Stomach smooth muscle (tissue), 2 donors: ENCODE measurements at regions not wholly inside any gene's neighbourhood (a gene's known extent, or its start where the extent isn't known, plus 50 kb on each side); places are given as distances from the start of the nearest gene placed in this dataset.
A peak's percentile ranks its signal among the peaks of the same experiment; 100 is the strongest.

Source experiments
- H3K27ac ChIP-seq: one replicate; pipeline ENCODE4 v1.7.0; 2013; ENCODE audit warnings: mild to moderate bottlenecking, low read length, inconsistent platforms
- H3K27me3 ChIP-seq, 2 donors: one replicate each; pipeline ENCODE4 v1.7.0; 2013; ENCODE audit warnings: low read length in 2 of 2; ENCODE audit not compliant: insufficient read depth in 2 of 2, control insufficient read depth in 1 of 2
- H3K36me3 ChIP-seq, 2 donors: one replicate each; pipeline ENCODE4 v1.7.0; 2013; ENCODE audit warnings: low read length in 2 of 2; ENCODE audit not compliant: control insufficient read depth in 2 of 2, insufficient read depth in 2 of 2
- H3K4me1 ChIP-seq: one replicate; pipeline ENCODE4 v1.7.0; 2013; ENCODE audit warnings: low read length; ENCODE audit not compliant: control insufficient read depth, insufficient read depth
- H3K4me3 ChIP-seq, 2 donors: one replicate each; pipeline ENCODE4 v1.7.0; 2013; ENCODE audit warnings: low read length in 2 of 2
- H3K9ac ChIP-seq, 2 donors: one replicate each; pipeline ENCODE4 v1.7.0; 2013; ENCODE audit warnings: low read length in 2 of 2, mild to moderate bottlenecking in 1 of 2
- H3K9me3 ChIP-seq, 2 donors: one replicate each; pipeline ENCODE4 v1.7.0; 2013; ENCODE audit warnings: low read length in 2 of 2; ENCODE audit not compliant: control insufficient read depth in 2 of 2
- donor health status: healthy.
- donor health status: Pancreatic carcinoma.

DNA sequence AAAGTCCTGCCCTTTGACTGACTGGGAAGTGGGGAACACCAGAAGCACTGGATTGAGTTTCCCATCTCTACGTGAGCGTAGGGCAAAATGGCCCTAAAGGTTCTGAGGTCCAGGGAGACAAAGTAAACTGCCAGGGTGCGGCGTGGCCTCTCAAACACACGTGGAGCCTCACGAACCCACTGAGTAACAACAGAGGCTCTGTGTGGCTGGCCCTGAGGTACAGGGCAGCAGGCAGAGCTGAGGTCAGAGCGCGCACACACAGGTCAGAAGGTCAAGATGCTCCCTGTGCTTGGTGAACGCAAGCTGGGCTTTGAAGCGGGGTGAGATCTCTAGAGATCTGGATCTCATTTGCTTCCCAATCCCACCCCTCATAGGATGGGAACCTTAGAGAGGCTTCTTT is 99.0 kb upstream of the ZMIZ1 start:
- Histone ChIP-seq H3K9me3 (no peaks in the 10 kb centered on the region), H3K27ac (no peak overlapping the region), H3K9ac (no peak overlapping the region), H3K4me1 (peaks cover 59% of the 10 kb centered on the region), H3K36me3 (no peaks in the 10 kb centered on the region), H3K4me3 (no peak overlapping the region), H3K27me3 (no peaks in the 10 kb centered on the region)

DNA sequence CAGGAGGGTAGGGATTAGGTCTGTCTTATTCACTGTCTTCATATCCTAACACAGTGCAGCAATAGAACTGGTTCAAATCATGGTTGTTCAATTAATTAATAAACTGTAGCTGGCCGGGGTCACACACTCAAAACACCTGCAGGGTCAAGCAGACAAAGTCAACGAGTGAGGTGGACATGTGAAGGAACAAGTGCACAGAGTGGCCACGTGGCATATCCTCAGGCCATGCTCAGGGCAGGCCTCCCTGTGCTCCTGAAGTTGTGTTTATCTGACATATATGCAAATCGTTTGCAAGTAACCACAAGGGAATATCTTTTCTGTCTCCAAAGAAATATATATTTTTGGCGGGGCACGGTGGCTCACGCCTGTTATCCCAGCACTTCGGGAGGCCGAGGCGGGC is 98.5 kb upstream of the ZMIZ1 start:
- Histone ChIP-seq H3K36me3 (no peaks in the 10 kb centered on the region), H3K27ac (no peak overlapping the region), H3K4me1 (peaks cover 57% of the 10 kb centered on the region), H3K27me3 (no peaks in the 10 kb centered on the region), H3K9me3 (no peaks in the 10 kb centered on the region), H3K9ac (no peak overlapping the region), H3K4me3 (no peak overlapping the region)

DNA sequence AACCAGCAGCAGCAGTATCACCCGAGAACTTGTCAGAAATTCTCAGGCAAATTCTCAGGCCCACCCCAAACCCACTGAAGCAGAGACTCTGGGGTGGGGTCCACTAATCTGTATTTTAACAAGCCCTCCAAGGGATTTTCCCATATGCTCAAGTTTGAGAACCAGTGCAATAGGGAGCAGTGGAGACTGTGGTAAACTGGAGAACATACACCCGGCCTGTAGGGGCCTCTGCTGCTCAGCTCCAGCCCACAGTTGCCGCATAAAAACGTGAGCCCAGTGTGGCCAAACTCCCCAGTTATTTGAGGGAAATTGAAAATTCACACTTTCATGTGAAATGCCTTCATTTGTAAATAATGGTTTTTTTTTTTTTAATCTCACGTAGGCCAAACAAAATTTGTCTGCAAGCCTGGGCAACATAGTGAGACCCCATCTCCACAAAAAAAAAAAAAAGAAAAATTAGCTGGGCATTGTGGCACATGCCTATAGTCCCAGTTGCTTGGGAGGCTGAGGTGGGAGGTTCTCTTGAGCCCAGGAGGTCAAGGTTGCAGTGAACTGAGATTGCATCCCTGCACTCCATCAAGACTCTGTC is 97.6 kb upstream of the ZMIZ1 start:
- H3K27me3 ChIP-seq: no peaks in the 10 kb centered on the region
- no peak overlapping the region for H3K27ac ChIP-seq
- H3K9ac ChIP-seq: no peak overlapping the region
- H3K4me1 ChIP-seq: peaks cover 50% of the 10 kb centered on the region
- no peaks in the 10 kb centered on the region for H3K9me3 ChIP-seq
- no peaks in the 10 kb centered on the region for H3K36me3 ChIP-seq
- H3K4me3 ChIP-seq: no peak overlapping the region

DNA sequence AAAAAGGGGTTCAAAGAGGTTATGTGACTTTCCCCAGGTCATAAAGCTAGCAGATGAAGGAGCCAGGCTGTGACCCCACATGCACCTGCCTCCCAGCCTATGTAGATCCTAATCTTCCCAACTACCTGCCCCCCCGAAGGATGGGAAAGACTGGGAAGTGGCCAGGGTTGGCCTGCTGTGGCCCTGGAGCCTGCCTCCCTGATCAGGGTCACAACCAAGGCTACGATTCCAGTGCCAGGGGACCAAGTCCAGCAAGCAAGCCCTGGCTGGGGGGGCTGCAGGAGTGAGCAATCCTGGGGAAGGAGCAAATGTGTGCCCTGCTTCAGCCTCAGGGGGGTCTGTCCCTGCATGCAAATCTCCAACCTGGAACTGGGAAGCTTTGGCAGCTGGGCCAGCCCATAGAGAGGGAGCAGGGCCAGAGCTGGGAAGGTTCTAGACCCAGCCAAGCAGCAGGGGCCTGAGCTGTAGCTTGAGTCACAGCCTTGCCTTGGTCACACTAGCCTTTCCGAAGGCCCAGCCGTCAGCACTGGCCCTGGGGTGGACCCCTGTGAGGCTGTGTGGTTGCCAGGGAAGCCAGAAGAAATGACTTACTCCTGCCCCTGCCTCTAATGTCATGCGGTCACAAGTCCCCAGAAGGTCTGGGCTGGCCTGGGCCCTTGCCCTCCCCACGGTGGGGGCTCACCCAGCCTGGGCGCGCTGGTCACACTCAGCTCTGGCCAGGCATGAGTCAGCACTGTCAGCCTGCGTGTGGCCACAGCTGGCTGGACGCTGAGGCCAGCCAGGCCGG is 96.4 kb upstream of the ZMIZ1 start:
- H3K36me3 ChIP-seq: no peaks in the 10 kb centered on the region
- H3K27me3 ChIP-seq: no peaks in the 10 kb centered on the region
- H3K4me3 ChIP-seq: peak overlapping the region in 1 of 2 donors; percentile 74
- no peaks in the 10 kb centered on the region for H3K9me3 ChIP-seq
- peak overlapping the region; percentile 66 to 77 for H3K9ac ChIP-seq
- H3K27ac ChIP-seq: peak overlapping the region; percentile 95
- peaks cover 49% of the 10 kb centered on the region for H3K4me1 ChIP-seq

DNA sequence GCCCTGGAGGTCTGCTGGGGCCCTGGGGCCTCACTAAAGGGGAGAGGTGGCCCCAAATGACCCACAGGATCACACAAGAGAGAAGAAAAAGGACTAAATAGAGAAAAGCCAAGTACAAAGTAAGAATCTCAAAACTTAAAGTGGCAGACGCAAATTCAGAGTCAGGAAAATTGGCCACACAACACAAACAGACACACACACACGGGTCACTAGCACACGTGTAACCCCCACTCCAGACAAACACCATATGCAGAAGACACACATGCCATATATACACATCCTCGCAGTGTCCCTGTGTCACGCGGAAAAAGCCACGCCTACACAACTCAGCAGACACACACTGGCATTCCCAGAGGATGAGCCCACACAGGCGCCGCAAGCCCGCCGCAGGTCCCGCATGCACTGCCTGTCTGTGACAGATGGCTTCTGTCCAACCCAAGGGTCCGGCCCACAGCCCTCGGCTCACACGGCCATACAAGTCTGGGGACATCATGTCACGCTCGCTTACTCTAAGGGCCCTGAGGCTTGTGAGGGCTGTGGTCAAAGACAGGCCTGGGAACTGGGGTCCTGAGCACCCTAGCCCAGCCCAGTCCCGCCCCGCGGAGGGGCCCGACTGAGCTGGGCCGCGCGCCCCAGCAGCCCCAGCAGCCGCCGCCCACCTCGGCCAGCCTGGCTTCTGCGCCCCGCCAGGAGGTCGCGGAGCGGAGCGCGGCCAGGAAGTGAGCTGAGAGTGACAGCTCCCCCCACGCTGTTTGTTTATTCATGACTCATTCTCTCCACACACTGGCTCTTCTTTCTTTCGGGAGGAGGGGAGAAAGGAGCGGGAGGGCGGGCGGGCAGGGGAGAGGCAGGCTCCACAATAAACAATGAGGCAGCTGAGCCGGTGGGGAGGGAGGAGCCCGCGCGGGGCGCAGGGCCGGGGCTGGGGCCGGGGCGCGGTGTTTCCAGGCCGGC is 95.5 kb upstream of the ZMIZ1 start:
- Histone ChIP-seq H3K36me3 (no peaks in the 10 kb centered on the region), H3K9me3 (no peaks in the 10 kb centered on the region), H3K27me3 (no peaks in the 10 kb centered on the region), H3K9ac (peak overlapping the region; percentile 77 to 80), H3K4me1 (peaks cover 54% of the 10 kb centered on the region), H3K4me3 (peak overlapping the region; percentile 58 to 74), H3K27ac (peak overlapping the region; percentile 95)

DNA sequence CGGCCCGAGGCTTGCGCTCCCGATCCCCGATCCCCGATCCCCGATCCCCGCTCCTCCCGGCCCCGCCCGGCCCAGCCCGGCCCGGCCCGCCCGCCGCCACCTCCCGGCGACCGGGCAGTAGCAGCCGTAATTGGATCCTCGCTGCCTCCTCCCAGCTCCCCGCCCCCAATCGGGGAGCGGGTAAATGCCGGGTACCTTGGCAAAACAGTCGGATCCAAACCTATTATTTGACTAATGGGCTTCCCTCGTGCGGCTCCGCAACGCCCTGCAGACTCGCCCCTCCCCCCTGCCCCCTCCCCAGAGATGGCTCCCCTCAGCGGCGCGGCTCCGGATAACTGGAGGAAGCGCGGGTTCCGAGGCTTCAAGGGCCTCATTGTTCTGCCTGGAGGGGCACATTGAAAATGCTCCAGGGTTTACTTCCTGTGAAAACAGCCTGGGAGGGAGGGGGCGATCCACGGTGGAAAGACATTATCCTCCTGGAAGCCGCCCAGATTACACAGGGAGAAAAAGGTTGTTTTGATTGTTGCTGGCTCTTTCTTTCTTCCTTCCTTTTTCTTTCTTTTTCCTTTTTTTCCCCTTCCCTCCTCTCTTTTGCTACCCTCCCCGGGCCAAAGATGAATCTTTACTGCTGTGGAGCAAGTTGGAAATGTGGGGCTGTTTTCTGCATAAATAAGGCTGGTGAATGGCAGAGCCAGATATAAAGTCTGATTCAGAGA is 94.7 kb upstream of the ZMIZ1 start:
- peak overlapping the region; percentile 42 to 65 for H3K9ac ChIP-seq
- peak overlapping the region; percentile 46 to 54 for H3K4me3 ChIP-seq
- H3K27ac ChIP-seq: peak overlapping the region; percentile 83
- no peaks in the 10 kb centered on the region for H3K36me3 ChIP-seq
- H3K9me3 ChIP-seq: no peaks in the 10 kb centered on the region
- peaks cover 56% of the 10 kb centered on the region for H3K4me1 ChIP-seq
- H3K27me3 ChIP-seq: no peaks in the 10 kb centered on the region

DNA sequence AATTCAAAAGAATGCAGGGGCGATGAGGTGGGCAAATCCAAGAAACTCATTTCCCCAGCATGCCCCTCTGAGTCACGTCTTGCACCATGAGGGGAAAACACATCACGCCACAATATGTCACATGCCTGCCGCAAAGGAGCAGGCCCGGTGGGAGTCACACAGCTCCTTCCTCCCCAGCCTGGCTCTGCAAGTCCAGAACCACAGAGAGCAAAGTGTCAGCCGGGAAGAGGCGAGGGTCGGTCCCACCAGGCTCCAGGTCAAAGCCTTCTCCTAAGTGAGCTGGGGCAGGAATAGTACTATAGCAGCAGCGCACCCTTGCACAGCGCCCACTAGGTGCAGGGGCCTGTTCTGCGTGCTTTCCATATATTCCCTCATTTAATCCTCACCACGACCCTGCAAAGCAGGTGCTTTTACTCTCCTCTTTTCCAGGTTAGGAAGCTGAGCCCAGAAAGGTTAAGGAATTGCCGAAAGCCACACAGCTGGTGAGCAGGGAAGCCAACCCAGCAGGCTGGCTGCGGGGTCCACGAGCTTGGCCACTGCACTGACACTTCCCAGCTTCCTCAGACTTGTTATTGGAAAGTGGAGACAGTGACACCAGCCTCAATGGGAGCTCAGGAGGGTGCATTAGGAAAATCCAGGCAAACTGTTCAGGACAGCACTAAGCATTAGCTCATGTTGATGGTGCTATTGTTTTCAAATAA is 94.0 kb upstream of the ZMIZ1 start:
- H3K36me3 ChIP-seq: no peaks in the 10 kb centered on the region
- peak overlapping the region; percentile 21 to 65 for H3K9ac ChIP-seq
- peak overlapping the region; percentile 83 for H3K27ac ChIP-seq
- H3K4me1 ChIP-seq: peaks cover 59% of the 10 kb centered on the region
- no peaks in the 10 kb centered on the region for H3K9me3 ChIP-seq
- no peaks in the 10 kb centered on the region for H3K27me3 ChIP-seq
- H3K4me3 ChIP-seq: peak overlapping the region in 1 of 2 donors; percentile 54

DNA sequence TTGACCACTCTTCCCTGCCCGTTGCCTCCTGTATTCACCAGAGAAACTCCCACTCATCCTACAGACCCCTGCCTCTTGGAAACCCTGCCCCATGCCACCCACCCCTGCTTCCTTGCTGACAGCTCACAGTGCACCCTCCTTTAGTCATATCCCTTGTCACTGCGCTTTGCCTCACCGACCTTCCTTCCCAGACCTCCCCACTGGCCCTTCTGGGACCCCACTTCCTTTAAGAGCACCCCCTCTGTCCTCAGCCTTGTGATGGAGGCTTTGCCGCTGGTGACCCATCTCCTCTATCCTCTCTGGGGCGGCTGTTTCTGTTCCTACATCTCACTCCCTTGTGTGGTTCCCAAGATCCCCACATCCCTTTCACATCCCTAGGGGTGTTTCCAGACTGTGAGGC is 92.8 kb upstream of the ZMIZ1 start:
- H3K27me3 ChIP-seq: no peaks in the 10 kb centered on the region
- H3K4me3 ChIP-seq: no peak overlapping the region
- H3K27ac ChIP-seq: no peak overlapping the region
- H3K9me3 ChIP-seq: no peaks in the 10 kb centered on the region
- no peaks in the 10 kb centered on the region for H3K36me3 ChIP-seq
- H3K4me1 ChIP-seq: peaks cover 66% of the 10 kb centered on the region
- no peak overlapping the region for H3K9ac ChIP-seq

DNA sequence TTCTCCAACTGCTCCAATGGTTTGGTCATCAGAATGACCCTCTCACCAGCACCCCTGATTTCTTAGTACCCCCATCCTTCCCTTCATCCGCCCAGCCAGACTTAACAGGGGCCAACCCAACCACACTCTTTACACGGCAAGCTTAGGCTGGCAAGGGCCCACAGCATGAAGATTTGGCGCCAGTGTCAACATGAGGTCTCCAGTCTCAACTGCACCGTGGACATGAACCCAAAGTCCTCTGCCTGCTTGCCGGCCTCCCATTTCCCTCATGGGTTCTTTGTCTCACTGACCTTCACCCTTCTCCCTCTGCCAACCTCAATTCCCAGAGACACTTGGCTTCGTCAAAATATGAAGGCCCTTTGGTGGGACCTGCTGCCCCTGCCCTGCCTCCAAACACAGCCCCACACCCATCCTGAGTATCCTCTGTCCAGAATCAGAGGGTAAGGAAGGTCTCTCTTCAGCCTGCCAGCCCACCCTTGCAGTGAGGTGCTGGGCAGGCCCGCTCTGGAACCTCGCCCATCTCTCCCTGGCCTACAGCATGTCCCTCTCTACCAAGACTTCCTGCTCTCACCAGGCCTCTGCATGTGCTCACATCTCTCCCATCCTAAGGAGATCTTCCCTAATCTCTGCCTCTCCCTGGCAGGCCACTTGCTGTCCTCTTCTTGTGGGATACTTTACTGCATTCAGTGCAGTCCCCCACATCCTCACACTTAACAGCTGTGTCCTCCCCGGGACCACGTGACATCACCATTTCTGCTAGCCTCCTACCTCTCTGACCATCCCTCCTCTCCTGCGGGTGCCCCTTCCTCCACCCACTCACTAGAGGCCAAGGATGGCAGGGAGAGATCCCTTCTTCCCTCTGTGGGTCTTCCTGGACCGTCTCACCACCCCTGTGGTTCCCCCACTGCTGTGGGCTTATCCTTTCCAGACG is 91.7 kb upstream of the ZMIZ1 start:
- peak overlapping the region; percentile 6 for H3K27ac ChIP-seq
- H3K27me3 ChIP-seq: no peaks in the 10 kb centered on the region
- no peaks in the 10 kb centered on the region for H3K36me3 ChIP-seq
- no peak overlapping the region for H3K4me3 ChIP-seq
- no peak overlapping the region for H3K9ac ChIP-seq
- peaks cover 65% of the 10 kb centered on the region for H3K4me1 ChIP-seq
- no peaks in the 10 kb centered on the region for H3K9me3 ChIP-seq
